PC-9 (cell line): ENCODE measurements at regions not wholly inside any gene's neighbourhood (a gene's known extent, or its start where the extent isn't known, plus 50 kb on each side); places are given as distances from the start of the nearest gene placed in this dataset.

Experiments used
- BruUV-seq: library from RNA; stranded (reverse); fragments of 400-500 nt; replicated peaks from 2 replicates; lab custom pipeline; 2021; lab: Mats Ljungman, UMichigan
- CTCF ChIA-PET: fragments of 300-600 bp; sonication (Branson Sonifier 250); formaldehyde crosslinking; loops from one replicate; lab custom pipeline; 2022; ENCODE audit warnings: antibody characterized with exemption; lab: Charles Lee
- POLR2A ChIA-PET: fragments of 300-600 bp; sonication (Branson Sonifier 250); formaldehyde crosslinking; loops from one replicate; lab custom pipeline; 2022; ENCODE audit warnings: antibody characterized with exemption; ENCODE audit not compliant: unreplicated experiment; lab: Charles Lee
- DNase-seq, 2 experiments: peaks; one replicate each; pipeline versions ENCODE4 v3.0.0 to v3.0.0-alpha.2; 2015 to 2022; ENCODE audit warnings: mixed read lengths in 1 of 2
- H2AFZ ChIP-seq: fragments of 200-600 bp; sonication (generic); 2 replicates; pipeline ENCODE4 v1.8.1; 2017; ENCODE audit warnings: antibody characterized with exemption
- H3F3A ChIP-seq: fragments of 200-600 bp; sonication (generic); 2 replicates; pipeline ENCODE4 v1.8.1; 2017; ENCODE audit warnings: antibody characterized with exemption, mild to moderate bottlenecking, low read depth; ENCODE audit not compliant: insufficient read depth
- H3K27ac ChIP-seq: fragments of 200-600 bp; sonication (generic); 2 replicates; pipeline ENCODE4 v1.6.1; 2016; ENCODE audit warnings: mixed run types
- H3K27me3 ChIP-seq: fragments of 200-600 bp; sonication (generic); 2 replicates; pipeline ENCODE4 v1.6.1; 2016; ENCODE audit warnings: low read depth, mixed run types; ENCODE audit not compliant: insufficient read depth
- H3K36me3 ChIP-seq: fragments of 200-600 bp; sonication (generic); 2 replicates; pipeline ENCODE4 v1.6.1; 2016; ENCODE audit warnings: low read depth, mixed run types
- H3K4me1 ChIP-seq: fragments of 200-600 bp; sonication (generic); replicated peaks from 2 replicates; pipeline ENCODE4 v1.6.1; 2016; ENCODE audit warnings: mixed run types; ENCODE audit not compliant: insufficient read depth
- H3K4me2 ChIP-seq: fragments of 200-600 bp; sonication (generic); 2 replicates; pipeline ENCODE4 v1.6.1; 2017; ENCODE audit warnings: mixed run types
- H3K4me3 ChIP-seq: fragments of 200-600 bp; sonication (generic); 2 replicates; pipeline ENCODE4 v1.6.1; 2016; ENCODE audit warnings: mixed run types
- H3K79me2 ChIP-seq: fragments of 200-600 bp; sonication (generic); 2 replicates; pipeline ENCODE4 v1.6.1; 2017; ENCODE audit warnings: low read depth, mixed run types
- H3K9me2 ChIP-seq: fragments of 200-600 bp; sonication (generic); 2 replicates; pipeline ENCODE4 v1.8.1; 2017; ENCODE audit warnings: mild to moderate bottlenecking; ENCODE audit not compliant: insufficient read depth
- H3K9me3 ChIP-seq: fragments of 200-600 bp; sonication (generic); 2 replicates; pipeline ENCODE4 v1.8.1; 2016; ENCODE audit warnings: low read depth; ENCODE audit not compliant: insufficient read depth
- H4K20me1 ChIP-seq: fragments of 200-600 bp; sonication (generic); 2 replicates; pipeline ENCODE4 v1.8.1; 2017; ENCODE audit not compliant: insufficient read depth
- CTCF ChIP-seq: fragments of 200-600 bp; sonication (generic); conservative IDR thresholded peaks from 2 replicates; pipeline ENCODE4 v1.6.1; 2017; ENCODE audit warnings: mixed run types, antibody characterized with exemption, mild to moderate bottlenecking, moderate library complexity
- EZH2 ChIP-seq: fragments of 200-600 bp; sonication (generic); IDR thresholded peaks from 2 replicates; pipeline ENCODE4 v1.8.0; 2017; ENCODE audit warnings: antibody characterized with exemption, low read depth
- intact Hi-C: fragments of 100-400 bp; cut with micrococcal nuclease; formaldehyde crosslinking; loops from one replicate; pipeline ENCODE4 v1.10.0; 2022; ENCODE audit not compliant: unreplicated experiment

GRCh38 chrX:102043380-102043779 lies 82.1 kb upstream of the TCEAL2 start:
- Histone ChIP-seq H3K9me3 (no peaks in the 10 kb centered on the region), H3K27me3 (no peaks in the 10 kb centered on the region), H3K4me3 (no peak overlapping the region), H3K4me2 (no peak overlapping the region), H3F3A (no peaks in the 10 kb centered on the region), H3K4me1 (no peaks in the 10 kb centered on the region), H4K20me1 (no peaks in the 10 kb centered on the region), H3K36me3 (no peaks in the 10 kb centered on the region), H3K27ac (no peak overlapping the region), H2AFZ (no peak overlapping the region), H3K79me2 (no peaks in the 10 kb centered on the region), H3K9me2 (no peaks in the 10 kb centered on the region)
- intact Hi-C loops, result no loop called here
- TF ChIP-seq EZH2 (no peak), CTCF (no peak)
- no TSS peak for BruUV-seq
- POLR2A ChIA-PET, result no interaction called here
- CTCF ChIA-PET, result no interaction called here
- DNase-seq, result no peak

GRCh38 chrX:102042372-102043325 lies 82.8 kb upstream of the TCEAL2 start:
- H2AFZ ChIP-seq, result no peak overlapping the region
- H3K36me3 ChIP-seq, result no peaks in the 10 kb centered on the region
- H3K27me3 ChIP-seq, result no peaks in the 10 kb centered on the region
- no peaks in the 10 kb centered on the region for H3K9me3 ChIP-seq
- H3K4me1 ChIP-seq, result no peaks in the 10 kb centered on the region
- no peak for DNase-seq
- ChIA-PET CTCF (no interaction called here), POLR2A (no interaction called here)
- H3K4me2 ChIP-seq, result no peak overlapping the region
- intact Hi-C loops, result no loop called here
- no peaks in the 10 kb centered on the region for H4K20me1 ChIP-seq
- H3K4me3 ChIP-seq, result no peak overlapping the region
- no TSS peak for BruUV-seq
- H3K9me2 ChIP-seq, result no peaks in the 10 kb centered on the region
- H3K79me2 ChIP-seq, result no peaks in the 10 kb centered on the region
- H3F3A ChIP-seq, result no peaks in the 10 kb centered on the region
- H3K27ac ChIP-seq, result no peak overlapping the region
- TF ChIP-seq EZH2 (no peak), CTCF (no peak)

GRCh38 chrX:102029026-102029425 lies 96.5 kb upstream of the TCEAL2 start:
- Histone ChIP-seq H3K27ac (no peak overlapping the region), H3K4me3 (no peak overlapping the region), H3F3A (no peaks in the 10 kb centered on the region), H3K36me3 (no peaks in the 10 kb centered on the region), H3K4me1 (no peaks in the 10 kb centered on the region), H4K20me1 (no peaks in the 10 kb centered on the region), H3K9me3 (no peaks in the 10 kb centered on the region), H3K9me2 (no peaks in the 10 kb centered on the region), H2AFZ (no peak overlapping the region), H3K4me2 (no peak overlapping the region), H3K27me3 (no peaks in the 10 kb centered on the region), H3K79me2 (no peaks in the 10 kb centered on the region)
- CTCF ChIA-PET, result no interaction called here
- intact Hi-C loops, result no loop called here
- TF ChIP-seq CTCF, result no peak
- no peak for TF ChIP-seq EZH2
- DNase-seq, result no peak
- no TSS peak for BruUV-seq
- POLR2A ChIA-PET, result no interaction called here
